GM12873 (cell line): ENCODE measurements at regions not wholly inside any gene's neighbourhood (a gene's known extent, or its start where the extent isn't known, plus 50 kb on each side); places are given as distances from the start of the nearest gene placed in this dataset.

Experiments used
- TF ChIP-seq, protein P1 (sequence below): IDR thresholded peaks from 2 replicates; pipeline ENCODE4 v1.5.1; 2012; ENCODE audit warnings: low read depth, mild to moderate bottlenecking, moderate library complexity, low read length, control low read depth; ENCODE audit not compliant: insufficient read depth; ENCODE audit errors: missing control alignments

DNA sequence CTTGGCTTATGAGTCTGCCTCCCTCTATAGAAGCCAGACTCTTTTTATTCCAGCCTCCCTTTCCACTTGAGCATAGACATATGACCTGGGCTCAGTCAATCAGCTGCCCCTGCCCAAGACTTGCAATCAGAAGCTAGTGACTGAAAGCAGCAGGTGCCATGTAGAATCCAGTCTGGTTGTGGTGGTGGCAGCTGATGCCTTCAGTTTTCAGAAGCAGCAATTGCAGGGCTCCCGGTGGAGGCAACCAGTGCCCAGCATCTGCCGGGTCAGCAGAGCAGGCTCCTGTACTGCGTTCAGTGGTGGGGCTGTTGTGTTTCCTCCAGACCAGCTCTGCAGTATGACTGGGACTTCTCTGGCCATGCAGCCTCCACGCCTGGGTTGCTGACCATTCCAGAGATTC, 53.9 kb upstream of the PALM2AKAP2 start:
- TF ChIP-seq, protein P1, sequence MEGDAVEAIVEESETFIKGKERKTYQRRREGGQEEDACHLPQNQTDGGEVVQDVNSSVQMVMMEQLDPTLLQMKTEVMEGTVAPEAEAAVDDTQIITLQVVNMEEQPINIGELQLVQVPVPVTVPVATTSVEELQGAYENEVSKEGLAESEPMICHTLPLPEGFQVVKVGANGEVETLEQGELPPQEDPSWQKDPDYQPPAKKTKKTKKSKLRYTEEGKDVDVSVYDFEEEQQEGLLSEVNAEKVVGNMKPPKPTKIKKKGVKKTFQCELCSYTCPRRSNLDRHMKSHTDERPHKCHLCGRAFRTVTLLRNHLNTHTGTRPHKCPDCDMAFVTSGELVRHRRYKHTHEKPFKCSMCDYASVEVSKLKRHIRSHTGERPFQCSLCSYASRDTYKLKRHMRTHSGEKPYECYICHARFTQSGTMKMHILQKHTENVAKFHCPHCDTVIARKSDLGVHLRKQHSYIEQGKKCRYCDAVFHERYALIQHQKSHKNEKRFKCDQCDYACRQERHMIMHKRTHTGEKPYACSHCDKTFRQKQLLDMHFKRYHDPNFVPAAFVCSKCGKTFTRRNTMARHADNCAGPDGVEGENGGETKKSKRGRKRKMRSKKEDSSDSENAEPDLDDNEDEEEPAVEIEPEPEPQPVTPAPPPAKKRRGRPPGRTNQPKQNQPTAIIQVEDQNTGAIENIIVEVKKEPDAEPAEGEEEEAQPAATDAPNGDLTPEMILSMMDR, result no peak

GRCh38 chr9:109728686-109729300, 51.2 kb upstream of the PALM2AKAP2 start:
- TF ChIP-seq, protein P1, result no peak

GRCh38 chr9:109729513-109729912, 50.5 kb upstream of the PALM2AKAP2 start:
- TF ChIP-seq, protein P1, result no peak
